NB4 (cell line): ENCODE measurements at regions not wholly inside any gene's neighbourhood (a gene's known extent, or its start where the extent isn't known, plus 50 kb on each side); places are given as distances from the start of the nearest gene placed in this dataset.

Experiments used
- MAX ChIP-seq: IDR thresholded peaks from 2 replicates; pipeline ENCODE4 v1.6.1; 2011; ENCODE audit warnings: low read depth, low read length
- MYC ChIP-seq: IDR thresholded peaks from 2 replicates; pipeline ENCODE4 v1.6.1; 2011; ENCODE audit warnings: low read depth, low read length
- POLR2A ChIP-seq: IDR thresholded peaks from 2 replicates; pipeline ENCODE4 v1.6.1; 2011; ENCODE audit warnings: mild to moderate bottlenecking; ENCODE audit not compliant: insufficient read length; ENCODE audit errors: extremely low read depth
- TF ChIP-seq, protein P1 (sequence below): IDR thresholded peaks from one replicate; pipeline ENCODE4 v1.5.1; 2012; ENCODE audit warnings: low read depth, low read length

DNA sequence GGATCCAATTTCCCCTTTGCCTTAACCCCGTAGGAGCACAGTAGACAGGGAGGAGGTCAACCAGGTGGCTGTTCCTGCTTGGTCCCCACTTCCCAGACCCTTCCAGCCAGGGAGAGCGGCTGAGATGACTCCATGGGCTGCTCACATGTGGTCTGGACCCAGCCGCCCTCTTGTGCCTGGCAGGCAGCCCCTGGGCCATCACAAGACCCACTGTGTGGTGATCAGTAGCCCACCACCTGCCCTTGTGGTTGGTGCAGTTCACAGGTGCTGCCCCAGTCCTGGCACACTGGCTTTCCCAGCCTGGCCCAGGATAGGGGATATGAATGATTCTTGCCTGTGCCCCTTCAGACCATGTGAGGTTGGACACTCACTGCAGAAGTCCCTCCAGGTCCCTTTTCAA lies 1556.7 kb downstream of the FOXD4L5 start:
- TF ChIP-seq, protein P1, sequence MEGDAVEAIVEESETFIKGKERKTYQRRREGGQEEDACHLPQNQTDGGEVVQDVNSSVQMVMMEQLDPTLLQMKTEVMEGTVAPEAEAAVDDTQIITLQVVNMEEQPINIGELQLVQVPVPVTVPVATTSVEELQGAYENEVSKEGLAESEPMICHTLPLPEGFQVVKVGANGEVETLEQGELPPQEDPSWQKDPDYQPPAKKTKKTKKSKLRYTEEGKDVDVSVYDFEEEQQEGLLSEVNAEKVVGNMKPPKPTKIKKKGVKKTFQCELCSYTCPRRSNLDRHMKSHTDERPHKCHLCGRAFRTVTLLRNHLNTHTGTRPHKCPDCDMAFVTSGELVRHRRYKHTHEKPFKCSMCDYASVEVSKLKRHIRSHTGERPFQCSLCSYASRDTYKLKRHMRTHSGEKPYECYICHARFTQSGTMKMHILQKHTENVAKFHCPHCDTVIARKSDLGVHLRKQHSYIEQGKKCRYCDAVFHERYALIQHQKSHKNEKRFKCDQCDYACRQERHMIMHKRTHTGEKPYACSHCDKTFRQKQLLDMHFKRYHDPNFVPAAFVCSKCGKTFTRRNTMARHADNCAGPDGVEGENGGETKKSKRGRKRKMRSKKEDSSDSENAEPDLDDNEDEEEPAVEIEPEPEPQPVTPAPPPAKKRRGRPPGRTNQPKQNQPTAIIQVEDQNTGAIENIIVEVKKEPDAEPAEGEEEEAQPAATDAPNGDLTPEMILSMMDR, result no peak
- no peak for TF ChIP-seq POLR2A
- TF ChIP-seq MYC, result no peak
- no peak for TF ChIP-seq MAX
